IMR-90 (cell line): ENCODE measurements at regions not wholly inside any gene's neighbourhood (a gene's known extent, or its start where the extent isn't known, plus 50 kb on each side); places are given as distances from the start of the nearest gene placed in this dataset.

Source experiments
- ATAC-seq: fragments of 200-7000 bp; cut with Tn5 transposase; 2 replicates; pipeline ENCODE4 v1.9.1; 2020; ENCODE audit warnings: low read depth, mild to moderate bottlenecking, moderate library complexity
- BruUV-seq: library from RNA; stranded (reverse); fragments of 400-500 nt; replicated peaks from 2 replicates; lab custom pipeline; 2021; lab: Mats Ljungman, UMichigan
- CTCF ChIA-PET: fragments of 300-600 bp; formaldehyde crosslinking; extraction: SDS; loops from one replicate; lab custom pipeline; 2021; ENCODE audit warnings: antibody characterized with exemption; lab: Yijun Ruan, JAX
- POLR2A ChIA-PET: fragments of 300-600 bp; sonication (Branson Sonifier 250); formaldehyde crosslinking; loops from one replicate; lab custom pipeline; 2022; ENCODE audit warnings: antibody characterized with exemption; ENCODE audit not compliant: unreplicated experiment; lab: Charles Lee
- DNase-seq: peaks from one replicate; pipeline ENCODE4 v3.0.0; 2013
- H2AFZ ChIP-seq: replicated peaks from 2 replicates; pipeline ENCODE3; 2013; ENCODE audit warnings: low read length, mild to moderate bottlenecking; ENCODE audit not compliant: poor library complexity
- H2AK5ac ChIP-seq: 2 replicates; pipeline ENCODE4 v1.6.1; 2013; ENCODE audit warnings: low read depth, low read length, inconsistent platforms
- H2AK9ac ChIP-seq: replicated peaks from 2 replicates; pipeline ENCODE3; 2013; ENCODE audit warnings: mild to moderate bottlenecking, low read depth, low read length, moderate library complexity; ENCODE audit not compliant: poor library complexity
- H2BK120ac ChIP-seq: 2 replicates; pipeline ENCODE4 v1.6.1; 2013; ENCODE audit warnings: low read depth, low read length, inconsistent platforms
- H2BK15ac ChIP-seq: 3 replicates; pipeline ENCODE4 v1.6.1; 2013; ENCODE audit warnings: low read depth, low read length, inconsistent platforms
- H2BK20ac ChIP-seq: 2 replicates; pipeline ENCODE4 v1.6.1; 2013; ENCODE audit warnings: low read depth, mild to moderate bottlenecking, inconsistent platforms, low read length, moderate library complexity
- H2BK5ac ChIP-seq: 2 replicates; pipeline ENCODE4 v1.6.1; 2013; ENCODE audit warnings: mild to moderate bottlenecking, low read depth, low read length, inconsistent platforms; ENCODE audit not compliant: poor library complexity, severe bottlenecking
- H3K14ac ChIP-seq: replicated peaks from 2 replicates; pipeline ENCODE4 v1.6.1; 2013; ENCODE audit warnings: low read depth, low read length, inconsistent platforms
- H3K18ac ChIP-seq: 2 replicates; pipeline ENCODE4 v1.6.1; 2013; ENCODE audit warnings: low read depth, low read length, control low read depth
- H3K23ac ChIP-seq: 2 replicates; pipeline ENCODE4 v1.6.1; 2013; ENCODE audit warnings: low read depth, low read length, inconsistent platforms
- H3K27ac ChIP-seq: 2 replicates; pipeline ENCODE4 v1.5.1; 2013; ENCODE audit warnings: mild to moderate bottlenecking, control low read depth, low read length; ENCODE audit not compliant: insufficient read depth
- H3K27me3 ChIP-seq: 2 replicates; pipeline ENCODE4 v1.6.1; 2013; ENCODE audit warnings: low read length; ENCODE audit not compliant: control insufficient read depth, insufficient read depth
- H3K36me3 ChIP-seq: 2 replicates; pipeline ENCODE4 v1.6.1; 2013; ENCODE audit warnings: low read length, mixed read lengths; ENCODE audit not compliant: control insufficient read depth, insufficient read depth
- H3K4ac ChIP-seq: 2 replicates; pipeline ENCODE4 v1.6.1; 2013; ENCODE audit warnings: low read depth, low read length, inconsistent platforms
- H3K4me1 ChIP-seq: 2 replicates; pipeline ENCODE4 v1.6.1; 2013; ENCODE audit warnings: low read length, mixed read lengths; ENCODE audit not compliant: control insufficient read depth, insufficient read depth
- H3K4me2 ChIP-seq: 2 replicates; pipeline ENCODE4 v1.6.1; 2013; ENCODE audit warnings: low read depth, mild to moderate bottlenecking, control low read depth, low read length, moderate library complexity
- H3K4me3 ChIP-seq: 2 replicates; pipeline ENCODE4 v1.5.1; 2013; ENCODE audit warnings: low read depth, mild to moderate bottlenecking, control low read depth, low read length, moderate library complexity; ENCODE audit not compliant: insufficient read depth
- H3K56ac ChIP-seq: 2 replicates; pipeline ENCODE4 v1.6.1; 2013; ENCODE audit warnings: low read length, inconsistent platforms; ENCODE audit not compliant: insufficient read depth; ENCODE audit errors: extremely low read depth
- H3K79me1 ChIP-seq, 2 experiments: 2 replicates each; pipeline ENCODE4 v1.6.1; 2013; ENCODE audit warnings: low read length in 2 of 2, inconsistent platforms in 1 of 2, low read depth in 1 of 2
- H3K9ac ChIP-seq: 2 replicates; pipeline ENCODE4 v1.6.1; 2013; ENCODE audit warnings: low read depth, low read length, control low read depth
- H3K9me1 ChIP-seq: 2 replicates; pipeline ENCODE4 v1.6.1; 2013; ENCODE audit warnings: low read length, inconsistent platforms; ENCODE audit not compliant: insufficient read depth
- H3K9me3 ChIP-seq: 2 replicates; pipeline ENCODE4 v1.6.1; 2013; ENCODE audit warnings: low read length; ENCODE audit not compliant: control insufficient read depth, insufficient read depth
- H4K20me1 ChIP-seq: 2 replicates; pipeline ENCODE4 v1.6.1; 2013; ENCODE audit warnings: low read length, inconsistent platforms; ENCODE audit not compliant: insufficient read depth
- H4K5ac ChIP-seq: 2 replicates; pipeline ENCODE4 v1.6.1; 2013; ENCODE audit warnings: mild to moderate bottlenecking, low read depth, low read length, control low read depth
- H4K8ac ChIP-seq, 2 experiments: 2 replicates each; pipeline ENCODE4 v1.6.1; 2013; ENCODE audit warnings: low read depth in 2 of 2, low read length in 2 of 2, control low read depth in 1 of 2, inconsistent platforms in 1 of 2
- H4K91ac ChIP-seq: 2 replicates; pipeline ENCODE4 v1.6.1; 2013; ENCODE audit warnings: low read depth, low read length, inconsistent platforms; ENCODE audit not compliant: insufficient read depth
- BHLHE40 ChIP-seq: fragments of 150-350 bp; IDR thresholded peaks from 2 replicates; pipeline ENCODE4 v1.6.1; 2016; ENCODE audit warnings: mild to moderate bottlenecking, low read depth, low read length
- CEBPB ChIP-seq: IDR thresholded peaks from 2 replicates; pipeline ENCODE4 v1.6.1; 2012; ENCODE audit warnings: low read depth, low read length, improper control_type of control experiment
- CHD1 ChIP-seq: IDR thresholded peaks from 2 replicates; pipeline ENCODE4 v1.6.1; 2012; ENCODE audit warnings: low read depth, low read length, improper control_type of control experiment
- ELK1 ChIP-seq: fragments of 150-350 bp; IDR thresholded peaks from 2 replicates; pipeline ENCODE4 v1.6.1; 2016; ENCODE audit warnings: low read depth, mild to moderate bottlenecking, low read length, moderate library complexity, borderline replicate concordance
- FOS ChIP-seq: fragments of 150-350 bp; IDR thresholded peaks from 2 replicates; pipeline ENCODE4 v1.6.1; 2016; ENCODE audit warnings: low read depth, low read length
- MAFK ChIP-seq: IDR thresholded peaks from 2 replicates; pipeline ENCODE4 v1.6.1; 2012; ENCODE audit warnings: low read depth, low read length, improper control_type of control experiment
- MAZ ChIP-seq: IDR thresholded peaks from 2 replicates; pipeline ENCODE4 v1.6.1; 2012; ENCODE audit warnings: low read depth, mild to moderate bottlenecking, low read length, improper control_type of control experiment, moderate library complexity, borderline replicate concordance
- MXI1 ChIP-seq: IDR thresholded peaks from 2 replicates; pipeline ENCODE4 v1.6.1; 2012; ENCODE audit warnings: low read depth, mild to moderate bottlenecking, low read length, moderate library complexity, borderline replicate concordance
- NFE2L2 ChIP-seq: fragments of 150-350 bp; IDR thresholded peaks from 2 replicates; pipeline ENCODE4 v1.6.1; 2016; ENCODE audit warnings: low read depth, mild to moderate bottlenecking, low read length
- POLR2A ChIP-seq: IDR thresholded peaks from 2 replicates; pipeline ENCODE4 v1.6.1; 2012; ENCODE audit warnings: mild to moderate bottlenecking, low read depth, low read length
- RAD21 ChIP-seq: IDR thresholded peaks from 2 replicates; pipeline ENCODE4 v1.6.1; 2012; ENCODE audit warnings: low read length, improper control_type of control experiment
- RCOR1 ChIP-seq: IDR thresholded peaks from 2 replicates; pipeline ENCODE4 v1.6.1; 2012; ENCODE audit warnings: mild to moderate bottlenecking, low read length, improper control_type of control experiment; ENCODE audit not compliant: insufficient replicate concordance
- RFX5 ChIP-seq: IDR thresholded peaks from 2 replicates; pipeline ENCODE4 v1.8.0; 2012; ENCODE audit warnings: low read depth, mild to moderate bottlenecking, low read length, moderate library complexity
- SMC3 ChIP-seq: fragments of 150-350 bp; IDR thresholded peaks from 2 replicates; pipeline ENCODE4 v1.6.1; 2016; ENCODE audit warnings: low read depth, mild to moderate bottlenecking, antibody characterized with exemption, low read length, moderate library complexity
- USF2 ChIP-seq: fragments of 150-350 bp; IDR thresholded peaks from 2 replicates; pipeline ENCODE4 v1.6.1; 2017; ENCODE audit warnings: mild to moderate bottlenecking, antibody characterized with exemption, low read length, low read depth
- WGBS, 2 experiments: methylation state at CpG; one replicate each; pipeline versions ENCODE4 v1.1.5 to v1.1.7; 2013; ENCODE audit warnings: missing lambda C conversion rate in 2 of 2; ENCODE audit not compliant: insufficient read length in 1 of 2; ENCODE audit errors: extremely low coverage in 2 of 2; 5-methylcytosine and 5-hydroxymethylcytosine counted together
- dilution Hi-C: fragments of 300-500 bp; cut with HindIII; formaldehyde crosslinking; loops from one replicate; pipeline ENCODE4 v1.14.3; 2018; ENCODE audit warnings: low sequenced_read_pairs; ENCODE audit not compliant: unreplicated experiment
- in situ Hi-C: fragments of 300-500 bp; cut with MboI; formaldehyde crosslinking; loops from 3 replicates; pipeline ENCODE4 v1.14.3; 2019; ENCODE audit warnings: low sequenced_read_pairs, inconsistent platforms, mixed read lengths
- intact Hi-C: fragments of 100-400 bp; cut with micrococcal nuclease; formaldehyde crosslinking; loops from 2 replicates; pipeline ENCODE4 v1.10.0; 2022
- TF ChIP-seq, protein P1 (sequence below): conservative IDR thresholded peaks from 2 replicates; pipeline ENCODE4 v1.5.1; 2012; ENCODE audit warnings: mild to moderate bottlenecking, low read depth, low read length, improper control_type of control experiment

DNA sequence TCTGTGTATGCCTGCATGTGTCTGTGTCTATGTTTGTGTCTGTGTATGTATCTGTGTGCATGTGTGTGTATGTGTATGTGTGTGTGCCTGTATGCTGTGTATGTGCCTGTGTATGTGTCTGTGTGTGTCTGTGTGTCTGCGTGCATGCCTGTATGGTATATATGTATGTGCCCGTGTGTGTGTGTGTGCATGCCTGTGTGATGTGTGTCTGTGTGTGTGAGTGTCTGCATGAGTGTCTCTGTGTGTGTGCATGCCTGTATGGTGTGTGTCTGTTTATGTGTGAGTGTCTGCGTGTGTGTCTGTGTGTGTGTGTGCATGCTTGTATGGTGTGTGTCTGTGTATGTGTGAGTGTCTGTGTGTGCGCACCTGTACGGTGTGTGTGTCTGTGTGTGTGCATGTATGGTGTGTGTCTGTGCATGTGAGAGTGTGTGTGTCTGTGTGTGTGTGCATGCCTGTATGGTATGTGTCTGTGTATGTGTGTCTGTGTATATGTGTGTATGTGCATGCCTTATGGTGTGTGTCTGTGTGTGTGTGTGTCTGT lies 137.1 kb upstream of the IRX2 start:
- ATAC-seq (no peak), DNase-seq (no peak)
- Histone ChIP-seq H4K8ac (no peak overlapping the region), H2AK5ac (no peak overlapping the region), H3K4me1 (no peaks in the 10 kb centered on the region), H3K36me3 (no peaks in the 10 kb centered on the region), H4K91ac (no peak overlapping the region), H2BK120ac (no peak overlapping the region), H2BK20ac (no peak overlapping the region), H4K5ac (no peak overlapping the region), H4K20me1 (no peaks in the 10 kb centered on the region), H3K9me1 (no peaks in the 10 kb centered on the region), H3K56ac (no peak overlapping the region), H3K14ac (no peak overlapping the region), H3K27ac (no peak overlapping the region), H3K27me3 (no peaks in the 10 kb centered on the region), H3K4me2 (no peak overlapping the region), H3K4me3 (no peak overlapping the region), H3K79me1 (no peaks in the 10 kb centered on the region), H2BK15ac (no peak overlapping the region), H2BK5ac (peak overlapping the region; percentile 70), H3K4ac (no peak overlapping the region), H3K18ac (no peak overlapping the region), H2AFZ (peak overlapping the region; percentile 43), H3K9me3 (peaks cover 42% of the 10 kb centered on the region), H3K9ac (no peak overlapping the region), H2AK9ac (no peak overlapping the region), H3K23ac (no peak overlapping the region)
- BruUV-seq = no TSS peak
- dilution Hi-C loops (no loop called here), in situ Hi-C loops (no loop called here), intact Hi-C loops (no loop called here)
- TF ChIP-seq USF2 (no peak), SMC3 (no peak), RAD21 (no peak), FOS (no peak), BHLHE40 (no peak), MAFK (no peak), POLR2A (no peak), NFE2L2 (no peak), MXI1 (no peak), RFX5 (no peak), CEBPB (no peak), CHD1 (no peak), MAZ (no peak), ELK1 (no peak), RCOR1 (no peak)
- TF ChIP-seq, protein P1, sequence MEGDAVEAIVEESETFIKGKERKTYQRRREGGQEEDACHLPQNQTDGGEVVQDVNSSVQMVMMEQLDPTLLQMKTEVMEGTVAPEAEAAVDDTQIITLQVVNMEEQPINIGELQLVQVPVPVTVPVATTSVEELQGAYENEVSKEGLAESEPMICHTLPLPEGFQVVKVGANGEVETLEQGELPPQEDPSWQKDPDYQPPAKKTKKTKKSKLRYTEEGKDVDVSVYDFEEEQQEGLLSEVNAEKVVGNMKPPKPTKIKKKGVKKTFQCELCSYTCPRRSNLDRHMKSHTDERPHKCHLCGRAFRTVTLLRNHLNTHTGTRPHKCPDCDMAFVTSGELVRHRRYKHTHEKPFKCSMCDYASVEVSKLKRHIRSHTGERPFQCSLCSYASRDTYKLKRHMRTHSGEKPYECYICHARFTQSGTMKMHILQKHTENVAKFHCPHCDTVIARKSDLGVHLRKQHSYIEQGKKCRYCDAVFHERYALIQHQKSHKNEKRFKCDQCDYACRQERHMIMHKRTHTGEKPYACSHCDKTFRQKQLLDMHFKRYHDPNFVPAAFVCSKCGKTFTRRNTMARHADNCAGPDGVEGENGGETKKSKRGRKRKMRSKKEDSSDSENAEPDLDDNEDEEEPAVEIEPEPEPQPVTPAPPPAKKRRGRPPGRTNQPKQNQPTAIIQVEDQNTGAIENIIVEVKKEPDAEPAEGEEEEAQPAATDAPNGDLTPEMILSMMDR = no peak
- 88% methylated on average over 2 of the region's 5 CpGs; no CpG with 5 or more reads in 1 of the 2 experiments for WGBS, 2 experiments
- ChIA-PET CTCF (no interaction called here), POLR2A (no interaction called here)
